Stimulated activated CD4-positive, alpha-beta T cell treated with anti-CD3 and anti-CD28 coated beads, Interleukin-4, amount 100 ng/mL, for 48 hours (primary cell): ENCODE measurements at regions not wholly inside any gene's neighbourhood (a gene's known extent, or its start where the extent isn't known, plus 50 kb on each side); places are given as distances from the start of the nearest gene placed in this dataset.

Experiments used
- DNase-seq, 2 donors: peaks; one replicate each; pipeline ENCODE4 v3.0.0-alpha.2; 2020; ENCODE audit warnings: low read depth in 2 of 2

DNA sequence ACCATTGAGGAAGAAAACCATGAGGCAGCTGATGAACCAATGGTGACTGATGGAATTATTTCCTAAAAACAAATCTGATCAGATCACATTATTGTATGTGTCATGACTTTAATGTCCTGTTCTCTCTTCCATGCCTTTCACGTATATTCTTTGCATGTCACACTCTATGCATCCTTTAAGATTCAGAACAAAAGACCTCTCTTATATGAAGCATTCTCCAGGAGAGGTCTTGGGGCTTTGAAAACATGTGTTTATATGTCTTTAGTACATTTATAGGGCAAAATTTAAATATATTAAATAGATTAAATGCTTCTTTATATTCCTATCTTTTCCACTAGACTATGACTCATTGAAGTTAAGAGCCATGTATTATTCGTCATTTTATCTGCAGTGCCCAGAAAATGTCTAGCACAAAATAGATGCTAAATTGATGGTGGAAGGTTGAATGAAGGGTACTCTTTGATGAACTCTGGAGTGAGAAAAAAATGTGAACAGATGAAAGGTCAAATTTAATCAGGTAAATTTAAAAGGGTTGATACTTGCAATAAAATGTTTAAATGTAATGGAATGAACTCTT, 196.3 kb downstream of the PSAT1 start:
- DNase-seq, result no peak

DNA sequence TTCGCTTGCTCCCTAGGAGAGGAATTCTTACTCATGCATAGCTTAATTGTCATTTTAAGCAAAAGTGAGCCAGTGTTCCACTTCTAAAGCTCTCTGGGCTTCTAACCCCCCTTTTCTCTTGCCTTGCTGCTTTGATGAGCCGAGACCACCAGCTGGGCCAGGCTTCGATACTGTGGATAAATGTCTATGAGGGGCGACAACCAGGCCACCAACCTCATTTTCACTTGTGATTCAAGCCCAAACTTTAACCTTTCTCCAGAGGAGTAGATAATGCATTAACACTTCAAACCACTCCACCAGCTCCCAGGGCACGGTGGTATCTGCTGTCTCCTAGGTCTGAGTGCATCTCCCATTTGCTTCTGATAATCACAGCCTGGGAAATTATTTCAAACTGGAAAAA, 205.6 kb downstream of the PSAT1 start:
- DNase-seq, result no peak

DNA sequence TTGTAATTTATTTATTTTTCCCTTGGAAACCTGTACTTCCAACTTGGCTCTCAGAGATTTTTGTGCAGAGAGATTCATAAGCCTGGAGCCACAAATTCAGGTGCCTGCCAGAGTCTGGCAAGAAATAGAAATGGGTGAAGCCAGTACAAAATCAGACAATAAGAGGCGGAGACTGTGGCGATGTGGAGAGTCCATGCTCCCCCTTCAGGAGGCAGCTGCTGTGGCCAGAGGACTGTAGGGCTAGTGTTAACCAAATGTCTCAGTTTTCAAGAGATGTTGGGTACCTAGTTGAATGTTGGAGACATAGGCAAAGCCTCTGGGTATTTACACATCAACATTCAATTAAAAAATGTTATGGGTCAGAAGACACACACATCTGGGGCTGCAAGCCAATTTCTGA, 208.6 kb downstream of the PSAT1 start:
- no peak for DNase-seq

DNA sequence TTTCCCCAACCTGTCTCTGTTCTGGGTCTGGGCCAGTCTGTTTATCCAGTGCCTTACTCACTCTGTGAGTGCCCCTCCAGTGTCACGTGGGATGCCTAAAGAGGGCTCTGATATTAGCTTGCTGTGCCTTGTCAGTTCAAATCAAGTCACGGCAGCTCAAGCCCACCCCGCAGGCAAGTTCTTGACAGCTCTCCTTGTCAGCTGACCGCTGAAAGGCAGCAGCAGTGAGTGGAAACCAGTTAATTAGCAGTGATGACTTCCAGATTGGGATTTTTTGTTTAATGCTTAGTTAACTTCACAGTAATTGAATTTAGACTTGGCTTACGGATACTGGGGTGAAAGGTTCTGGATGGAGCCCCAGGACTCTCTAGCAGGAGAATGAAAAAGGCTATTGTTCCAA, 210.1 kb downstream of the PSAT1 start:
- no peak for DNase-seq

DNA sequence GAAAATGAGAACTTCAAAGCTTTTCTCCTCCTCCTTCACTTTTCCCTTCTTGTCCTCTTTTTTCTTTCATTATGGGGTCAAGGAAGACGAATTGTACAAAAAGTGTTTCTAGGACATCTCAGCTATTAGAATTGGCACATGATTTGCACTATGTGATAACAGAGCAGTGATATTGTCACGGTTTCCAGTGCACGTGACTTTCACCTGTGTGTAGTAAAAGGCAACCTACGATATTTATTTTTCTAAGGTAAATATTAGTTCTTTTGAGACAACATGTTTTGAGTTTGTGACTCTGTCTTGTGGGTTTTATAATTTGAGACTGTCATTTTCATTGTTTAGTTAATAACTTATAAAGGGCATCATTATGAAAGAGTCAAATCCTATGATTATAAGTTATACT, 213.1 kb downstream of the PSAT1 start:
- no peak for DNase-seq

DNA sequence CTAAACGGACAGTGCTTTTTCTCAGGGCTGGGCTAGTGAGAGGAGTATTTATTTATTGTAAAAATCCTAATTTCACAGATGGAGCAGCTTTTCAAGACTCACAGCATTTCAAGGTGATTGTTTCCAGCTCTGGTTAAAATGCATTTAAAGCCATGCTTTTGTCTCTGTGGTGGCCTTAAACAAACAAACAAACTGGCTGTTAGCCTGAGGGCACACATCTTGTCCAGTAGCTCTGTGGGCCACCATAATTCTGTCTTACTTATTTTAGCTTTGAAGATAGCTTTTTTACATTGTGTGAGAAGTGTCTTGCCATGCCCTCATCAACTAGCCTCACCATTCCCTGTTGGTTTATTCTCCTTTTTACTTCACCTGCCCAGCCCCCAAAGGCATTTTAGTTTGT, 218.2 kb downstream of the PSAT1 start:
- no peak for DNase-seq

DNA sequence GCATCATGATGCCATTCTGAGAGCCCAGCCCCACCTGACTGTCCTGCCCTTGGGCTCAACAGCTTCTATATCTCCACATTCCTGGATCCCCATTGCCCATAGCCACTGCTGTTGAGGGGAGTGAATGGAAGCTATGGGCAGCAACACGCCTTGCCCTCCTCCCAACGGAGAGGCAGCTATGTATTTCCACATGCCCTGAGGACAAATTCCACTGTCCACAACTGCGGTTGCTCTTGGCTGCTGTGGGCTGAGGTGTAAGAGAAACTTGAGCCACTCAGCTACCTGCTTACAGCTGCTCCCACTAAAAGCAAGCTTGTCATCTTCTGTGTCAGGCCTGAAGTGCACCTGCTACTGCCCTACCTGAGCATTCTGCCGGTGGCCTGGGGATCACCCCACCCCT, 222.9 kb downstream of the PSAT1 start:
- no peak for DNase-seq

DNA sequence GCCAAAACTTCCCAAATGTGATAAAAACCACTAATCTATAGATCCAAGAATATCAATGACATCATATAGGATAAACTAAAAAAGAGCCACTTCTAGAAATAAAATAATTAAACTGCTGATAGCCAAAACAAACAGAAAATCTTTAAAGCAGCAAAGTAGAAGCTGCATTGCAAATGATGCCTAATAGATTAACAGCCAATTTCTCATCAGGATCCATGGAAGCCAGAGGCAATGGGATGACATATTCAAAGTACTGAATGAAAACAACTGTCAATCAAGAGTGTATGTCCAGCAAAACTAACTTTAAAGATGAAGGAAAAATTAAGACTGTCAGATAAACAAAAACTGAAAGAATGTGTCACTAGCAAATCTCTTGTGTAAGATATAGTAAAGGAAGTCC, 224.8 kb downstream of the PSAT1 start:
- no peak for DNase-seq

DNA sequence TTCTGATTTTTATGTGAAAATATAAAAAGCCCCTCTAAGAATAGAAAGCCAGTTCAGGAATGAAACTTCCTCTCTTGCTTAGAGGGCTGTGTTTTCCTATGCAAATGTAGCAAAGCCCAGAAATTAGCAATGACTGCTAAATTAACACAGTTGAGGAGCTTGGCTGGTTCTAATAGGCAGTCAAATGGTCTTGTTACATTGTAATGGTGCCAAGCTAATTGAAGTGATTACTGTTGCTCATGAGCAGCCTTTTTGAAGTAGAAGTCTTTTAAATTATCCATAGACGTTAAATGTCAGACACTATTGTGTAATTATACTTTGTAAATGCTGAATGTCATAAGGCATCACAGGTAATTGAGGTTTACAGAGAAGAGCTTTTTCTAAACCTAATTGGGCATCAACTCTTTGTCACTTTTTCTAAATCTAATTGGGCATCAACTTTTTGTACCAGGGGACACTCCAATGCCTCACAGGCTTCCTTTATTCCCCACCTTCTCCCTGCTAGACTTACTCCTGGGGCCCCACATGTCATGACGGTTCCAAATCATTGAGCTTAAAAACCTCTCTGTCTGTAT, 229.1 kb downstream of the PSAT1 start:
- no peak for DNase-seq

DNA sequence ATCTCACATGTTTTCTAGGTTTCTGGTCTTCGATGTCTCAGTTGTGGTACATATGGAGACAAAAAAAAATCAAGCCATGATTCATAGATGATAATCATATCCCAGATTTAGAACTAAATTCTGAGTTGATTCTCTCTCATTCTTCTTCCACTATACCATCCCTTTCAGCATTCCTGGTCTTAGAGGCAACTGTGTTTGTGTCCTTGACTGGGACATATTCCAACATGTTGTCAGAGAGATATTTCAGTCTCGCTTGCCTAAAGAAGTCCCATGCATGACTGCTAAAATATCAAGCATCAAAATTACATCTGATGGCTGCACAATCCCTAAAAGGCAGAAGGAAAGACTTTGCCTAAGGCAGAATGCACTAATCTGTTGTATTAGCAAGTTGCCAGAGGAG, 236.6 kb downstream of the PSAT1 start:
- DNase-seq, result no peak

DNA sequence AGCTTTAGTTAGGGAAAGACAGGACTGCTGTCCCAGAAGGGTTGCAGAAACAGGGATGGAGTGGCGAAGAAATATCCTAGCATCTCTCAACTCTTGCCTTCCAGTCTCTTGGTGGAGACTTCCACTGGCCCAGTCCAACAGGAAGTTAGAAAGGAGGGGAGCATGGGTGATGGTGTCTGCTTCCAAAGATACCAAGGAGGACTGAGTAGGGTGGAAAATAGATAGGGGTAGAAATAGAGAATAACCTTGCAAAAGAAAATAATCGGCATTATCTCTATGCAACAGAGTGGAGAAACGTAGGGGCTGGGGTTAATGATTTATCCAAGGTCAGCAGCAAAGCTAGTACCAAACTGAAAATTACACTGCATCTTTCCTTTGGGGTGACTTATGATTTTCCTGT, 242.3 kb downstream of the PSAT1 start:
- DNase-seq, result no peak

DNA sequence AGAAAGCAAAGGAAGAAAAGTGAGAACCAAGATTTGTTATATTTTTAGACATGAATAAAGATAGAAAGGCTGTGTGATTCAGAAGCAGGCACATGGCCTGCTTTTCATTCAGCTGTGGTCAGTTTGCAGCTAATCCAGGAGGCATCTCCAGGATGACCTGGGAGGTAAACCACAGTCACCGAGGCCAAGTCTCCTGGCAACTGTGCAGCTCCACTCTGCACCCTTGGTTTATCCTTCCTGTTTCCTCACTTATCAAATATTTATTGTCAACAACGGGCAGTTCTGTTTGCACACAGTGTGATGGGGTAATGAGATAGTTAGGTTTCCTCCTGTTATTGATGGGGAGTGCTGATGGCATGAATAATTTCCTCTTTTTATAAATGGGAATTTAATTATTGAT, 243.0 kb downstream of the PSAT1 start:
- DNase-seq, result no peak

DNA sequence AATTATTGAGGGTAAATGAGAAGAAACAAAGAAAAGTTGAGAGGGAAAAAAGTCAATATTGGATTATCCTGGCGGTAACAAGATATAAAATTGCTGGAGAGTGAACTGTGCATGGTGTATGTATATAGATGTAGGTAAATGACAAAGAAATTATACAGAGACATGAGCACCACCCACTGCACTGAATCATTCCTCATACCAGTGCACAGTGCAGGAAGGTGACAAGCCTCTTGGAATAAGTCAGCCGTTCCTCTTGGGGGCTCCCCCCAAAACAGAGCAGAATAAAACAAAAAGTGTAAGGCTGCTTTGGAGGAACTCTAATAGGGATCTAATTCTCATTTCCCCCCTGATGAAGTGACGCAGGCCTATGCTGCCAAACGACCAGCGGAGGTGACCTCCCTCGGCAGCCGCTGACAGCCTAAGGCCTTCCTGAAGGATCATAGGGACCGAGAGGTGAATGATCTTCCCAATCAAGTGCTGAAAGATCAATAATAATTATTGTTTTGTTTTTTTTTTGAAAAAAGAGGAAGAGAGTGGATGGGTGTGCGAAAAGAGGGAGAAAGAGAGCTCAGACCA, 245.0 kb downstream of the PSAT1 start:
- no peak for DNase-seq

DNA sequence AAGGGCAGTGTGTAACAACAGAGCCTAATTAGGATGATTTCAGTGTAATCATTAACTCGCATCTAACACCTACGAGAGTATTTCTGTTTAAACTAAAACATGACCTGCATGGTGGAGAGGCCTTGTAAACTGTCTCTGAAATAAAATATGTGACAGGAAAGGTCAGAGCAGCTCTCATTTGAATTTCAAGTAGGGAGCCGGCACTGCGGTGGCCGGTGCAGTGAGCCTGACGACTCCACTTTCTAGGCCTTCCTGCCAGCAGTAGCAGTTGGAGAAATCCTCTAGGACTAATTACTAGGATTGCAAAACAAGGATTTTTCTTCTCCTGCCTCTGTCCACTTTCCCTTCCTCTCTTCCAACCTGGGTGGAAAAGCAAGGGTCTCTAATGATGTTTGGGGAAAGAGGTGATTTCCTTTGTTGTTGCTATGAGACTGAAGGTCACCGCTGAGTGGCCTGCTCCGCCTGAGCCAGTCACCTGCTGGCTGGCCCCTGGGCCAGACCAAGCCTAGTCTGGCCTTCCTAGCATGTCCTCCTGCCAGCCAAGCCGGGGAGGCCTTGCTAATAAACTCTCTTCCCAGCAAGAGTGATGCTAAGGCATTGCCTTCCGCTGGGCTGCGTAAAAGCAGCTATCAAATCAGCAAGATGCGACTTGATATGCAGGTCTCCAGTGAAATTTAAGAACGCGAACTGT, 245.7 kb downstream of the PSAT1 start:
- no peak for DNase-seq

DNA sequence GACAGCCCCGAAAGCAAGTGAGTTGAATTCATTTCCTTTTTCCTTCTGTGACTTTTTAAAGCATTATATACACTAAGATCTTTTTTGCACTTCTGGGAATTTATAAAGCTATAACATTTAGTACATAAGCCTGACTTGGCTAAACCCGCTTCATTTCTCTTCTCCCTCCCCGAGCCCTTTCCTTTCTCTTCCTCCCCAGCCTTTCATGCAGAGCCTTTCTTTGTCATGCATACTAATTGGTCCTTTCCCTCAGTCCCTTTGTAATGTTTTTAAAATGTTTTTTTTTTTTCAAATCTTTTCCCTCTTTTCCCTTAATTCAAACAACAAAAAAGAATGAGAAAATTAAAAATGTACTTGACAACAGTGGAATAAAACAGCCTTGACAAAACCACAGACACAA, 246.4 kb downstream of the PSAT1 start:
- DNase-seq, result no peak

DNA sequence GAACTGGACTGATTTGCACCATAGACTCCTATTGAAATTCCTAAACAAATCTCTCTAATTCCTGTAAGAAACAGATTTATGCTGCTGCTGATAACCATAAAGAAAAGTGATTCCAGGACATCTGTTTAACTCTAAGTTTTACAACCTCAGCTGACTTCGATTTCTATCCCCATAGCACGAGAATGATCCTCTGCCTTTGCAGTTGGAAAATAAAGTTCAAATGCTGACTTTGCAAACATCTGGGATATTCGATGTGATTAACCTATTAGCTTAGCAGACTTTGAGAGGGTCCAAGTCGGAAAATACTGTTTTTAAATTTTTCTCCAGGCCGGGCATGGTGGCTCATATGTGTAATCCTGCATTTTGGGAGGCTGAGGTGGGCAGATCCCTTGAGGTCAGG, 247.3 kb downstream of the PSAT1 start:
- DNase-seq, result no peak

DNA sequence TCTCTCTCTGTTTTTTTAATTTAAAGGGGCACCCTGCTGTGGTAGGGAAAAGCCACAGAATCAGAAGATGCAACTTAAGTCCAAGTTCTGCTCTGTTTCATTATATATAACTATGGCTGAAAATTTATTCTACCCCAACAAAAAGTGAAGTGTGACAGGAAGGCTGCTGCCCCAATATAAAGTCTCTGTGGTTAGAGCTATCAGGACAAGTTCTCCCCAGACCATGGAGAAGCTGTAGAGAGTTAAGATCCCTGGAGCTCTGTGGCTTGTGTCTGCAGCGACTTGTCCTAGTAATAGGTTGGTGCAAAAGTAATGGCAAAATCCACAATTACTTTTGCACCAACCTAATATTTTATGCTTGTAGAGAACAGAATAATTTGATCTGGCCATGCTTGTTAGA, 250.9 kb downstream of the PSAT1 start:
- DNase-seq, result no peak

DNA sequence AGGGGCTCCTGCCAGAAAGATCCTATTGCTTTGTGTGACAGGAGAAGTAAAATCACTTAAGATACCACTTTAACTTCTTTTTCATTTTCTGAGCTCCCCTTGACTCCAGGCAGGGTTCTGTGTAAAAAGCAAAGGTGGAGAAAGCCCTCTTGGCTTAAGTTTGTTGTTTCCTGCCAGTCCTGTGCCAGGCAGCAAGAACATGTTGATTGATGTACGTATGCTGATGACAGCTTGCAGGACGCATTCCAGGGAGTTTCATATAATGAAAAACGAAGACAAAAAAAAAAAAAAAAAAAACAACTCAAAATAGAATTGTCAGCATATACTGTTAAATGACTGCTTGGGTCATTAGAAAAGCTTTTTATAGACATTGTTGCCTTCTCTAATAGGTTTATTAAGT, 251.7 kb downstream of the PSAT1 start:
- no peak for DNase-seq

DNA sequence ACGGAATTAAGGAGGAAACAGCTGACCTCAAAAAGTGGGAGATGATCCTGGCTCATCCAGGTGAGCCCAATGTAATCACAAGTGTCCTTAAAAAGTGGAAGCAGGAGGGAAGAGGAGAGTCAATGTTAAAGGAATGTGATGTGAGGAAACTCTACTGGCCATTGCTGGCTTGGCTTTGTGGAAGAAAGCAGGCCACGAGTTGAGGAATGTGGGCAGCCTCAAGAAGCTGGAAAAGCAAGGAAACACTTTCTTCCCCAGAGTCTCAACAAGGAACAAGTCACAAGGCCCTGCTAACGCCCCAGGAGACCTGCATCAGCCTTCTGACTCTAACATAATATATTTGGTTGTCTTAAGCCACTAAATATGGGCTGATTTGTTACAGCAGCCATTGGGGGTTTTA, 252.8 kb downstream of the PSAT1 start:
- no peak for DNase-seq

DNA sequence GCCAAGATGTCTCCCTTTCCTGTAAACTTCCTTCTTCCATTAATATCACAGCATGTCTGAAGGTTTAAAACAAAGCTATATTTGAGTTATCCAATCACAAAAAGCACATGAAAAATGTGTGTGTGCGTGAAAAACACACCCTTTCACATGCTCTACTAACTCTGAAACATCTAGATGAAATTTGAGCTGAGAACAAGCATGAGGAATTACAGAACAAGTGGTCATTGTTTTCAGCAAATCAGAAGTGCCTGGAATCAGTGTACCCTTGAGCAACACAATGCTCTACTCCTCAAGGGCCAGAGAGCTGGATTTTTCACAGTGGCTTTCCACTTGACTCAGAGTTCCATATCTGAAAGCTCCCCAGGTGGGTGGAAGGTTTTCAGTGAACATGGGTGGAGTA, 255.9 kb downstream of the PSAT1 start:
- DNase-seq, result no peak

DNA sequence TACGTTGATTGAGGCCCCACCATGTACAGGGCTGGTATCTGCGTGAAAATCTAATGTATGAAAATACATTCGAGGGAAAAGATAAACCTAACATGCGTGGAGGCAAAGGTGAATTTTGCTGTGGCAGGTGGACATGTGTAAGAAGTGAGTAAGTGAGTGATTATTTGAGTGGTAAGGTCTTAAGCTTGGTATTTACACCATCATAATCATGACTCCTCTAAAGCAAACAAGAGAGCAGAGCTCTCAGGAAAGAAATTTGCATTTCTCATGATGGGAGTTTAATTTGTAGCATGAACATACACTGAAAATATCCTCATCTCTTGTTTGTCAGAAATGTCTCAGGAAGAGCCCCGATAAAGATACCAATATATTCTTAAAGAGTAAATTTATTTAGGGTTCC, 260.6 kb downstream of the PSAT1 start:
- no peak for DNase-seq

DNA sequence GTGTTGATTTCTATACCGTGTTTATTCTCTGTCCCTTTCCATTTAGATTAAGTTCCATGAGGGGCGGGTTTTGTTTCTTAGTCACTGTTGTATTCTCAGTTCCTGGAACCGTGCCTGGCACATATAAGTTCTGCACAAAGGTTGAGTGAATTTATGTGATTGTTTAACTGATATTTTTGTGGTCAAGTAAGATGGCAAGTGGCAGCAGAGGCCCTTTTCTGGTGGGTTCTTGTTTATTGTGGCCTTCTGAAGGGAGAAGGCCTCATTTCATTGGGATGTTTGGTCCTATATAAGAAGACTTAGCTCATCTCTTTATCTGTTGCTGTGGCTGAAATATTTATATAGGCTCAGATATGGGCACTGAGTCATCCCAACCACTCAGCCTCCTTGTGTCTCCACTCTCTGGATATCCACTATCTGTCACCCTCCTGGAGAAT, 262.5 kb downstream of the PSAT1 start:
- no peak for DNase-seq

DNA sequence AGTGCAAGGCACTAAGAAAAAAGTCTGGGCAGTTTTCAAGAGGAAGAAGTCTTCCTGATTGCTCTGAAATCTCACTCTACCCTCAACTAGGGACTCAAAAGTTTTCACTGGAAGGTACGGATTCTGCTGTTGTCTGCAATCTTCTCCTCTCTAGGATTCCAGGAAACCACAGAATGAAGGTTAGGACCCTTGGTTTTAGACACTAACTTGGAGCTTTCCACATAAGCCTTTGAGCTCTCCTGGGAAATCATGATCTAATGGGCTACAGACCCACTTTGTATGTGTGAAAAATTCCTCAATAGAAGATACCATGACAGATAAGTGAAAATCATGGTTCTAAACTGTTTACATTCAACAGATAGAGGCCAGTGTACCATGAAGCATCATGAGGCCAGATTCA, 265.1 kb downstream of the PSAT1 start:
- DNase-seq, result no peak
